HG02870 (cell line): ENCODE measurements at regions not wholly inside any gene's neighbourhood (a gene's known extent, or its start where the extent isn't known, plus 50 kb on each side); places are given as distances from the start of the nearest gene placed in this dataset.
"Not testable (repeated sequence)": the region's sequence is repeated elsewhere in the genome, so short reads cannot be mapped to it uniquely, and the experiment has no call there.

Experiments used
- ATAC-seq: cut with Tn5 transposase; IDR thresholded peaks from one replicate; pipeline ENCODE4 v1.9.1; 2021; ENCODE audit warnings: mild to moderate bottlenecking, moderate library complexity; ENCODE audit not compliant: unreplicated experiment

- ATAC-seq, result no peak
These were observed 405.8 kb downstream of the TMEM182 start for GRCh38 chr2:103167599-103167998.

- no peak for ATAC-seq
These were observed 408.0 kb downstream of the TMEM182 start for GRCh38 chr2:103169861-103170260.

- ATAC-seq, result no peak
These were observed 411.0 kb downstream of the TMEM182 start for GRCh38 chr2:103172821-103173220.

- no peak for ATAC-seq
These were observed 412.9 kb downstream of the TMEM182 start for GRCh38 chr2:103174711-103175110.

GRCh38 chr2:103176294-103176915 lies 414.6 kb downstream of the TMEM182 start:
- no peak for ATAC-seq

DNA sequence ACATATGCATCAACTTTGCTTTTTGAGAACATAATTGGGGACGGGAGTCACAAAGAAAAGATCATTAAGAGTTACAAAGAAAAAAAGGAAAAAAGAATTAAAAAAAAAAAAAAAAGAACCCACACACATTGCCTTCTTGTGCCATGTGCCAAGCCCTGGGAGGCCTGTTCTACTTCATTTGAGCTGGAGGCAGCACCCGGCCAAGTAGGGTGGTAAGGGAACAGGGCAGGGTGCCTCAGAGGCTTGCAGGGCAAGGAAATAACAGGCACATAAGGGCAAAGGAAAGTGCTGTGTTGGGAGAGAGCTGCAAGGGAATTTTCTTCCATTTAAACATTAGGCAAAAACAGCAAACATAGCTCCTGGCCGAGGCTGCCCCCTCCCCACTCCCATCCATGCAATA lies 418.0 kb downstream of the TMEM182 start:
- ATAC-seq, result no peak

DNA sequence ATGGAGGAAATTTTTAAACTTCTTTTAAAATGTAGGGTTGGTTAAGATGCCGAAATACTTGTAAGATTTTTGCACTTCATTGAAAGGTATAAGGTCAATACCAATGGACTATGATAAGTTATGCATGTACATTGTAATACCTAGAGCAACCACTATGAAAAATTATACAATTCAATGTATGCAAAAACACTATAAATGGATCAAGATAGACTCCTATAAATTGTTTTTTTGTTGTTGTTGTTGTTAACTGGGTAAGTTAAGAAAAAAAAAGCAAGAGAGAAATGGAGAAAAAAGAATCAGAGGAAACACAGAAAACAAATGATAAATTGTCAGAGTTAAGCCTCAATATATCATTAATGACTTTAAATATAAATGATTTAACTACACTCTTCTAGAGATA lies 421.2 kb downstream of the TMEM182 start:
- ATAC-seq, result no peak

DNA sequence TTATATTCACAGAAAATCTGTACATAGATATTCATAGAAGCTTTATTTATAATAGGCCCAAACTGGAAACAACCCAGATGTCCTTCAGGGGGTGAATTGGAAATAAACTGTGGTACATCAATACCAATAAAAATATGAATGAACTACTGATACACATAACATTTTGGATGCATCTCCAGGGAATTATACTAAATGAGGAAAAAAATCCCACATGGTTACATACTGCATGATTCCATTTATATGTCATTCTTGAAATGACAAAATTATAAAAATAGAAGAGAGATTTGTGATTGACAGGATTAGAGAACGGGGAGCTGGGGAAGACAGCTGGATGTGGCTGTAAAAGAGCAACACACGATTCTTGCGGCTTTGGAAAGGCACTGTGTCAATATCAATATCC lies 435.0 kb downstream of the TMEM182 start:
- ATAC-seq, result no peak

GRCh38 chr2:103200774-103201173 lies 438.9 kb downstream of the TMEM182 start:
- ATAC-seq, result not testable (repeated sequence)

GRCh38 chr2:103208916-103209315 lies 447.1 kb downstream of the TMEM182 start:
- ATAC-seq, result no peak

DNA sequence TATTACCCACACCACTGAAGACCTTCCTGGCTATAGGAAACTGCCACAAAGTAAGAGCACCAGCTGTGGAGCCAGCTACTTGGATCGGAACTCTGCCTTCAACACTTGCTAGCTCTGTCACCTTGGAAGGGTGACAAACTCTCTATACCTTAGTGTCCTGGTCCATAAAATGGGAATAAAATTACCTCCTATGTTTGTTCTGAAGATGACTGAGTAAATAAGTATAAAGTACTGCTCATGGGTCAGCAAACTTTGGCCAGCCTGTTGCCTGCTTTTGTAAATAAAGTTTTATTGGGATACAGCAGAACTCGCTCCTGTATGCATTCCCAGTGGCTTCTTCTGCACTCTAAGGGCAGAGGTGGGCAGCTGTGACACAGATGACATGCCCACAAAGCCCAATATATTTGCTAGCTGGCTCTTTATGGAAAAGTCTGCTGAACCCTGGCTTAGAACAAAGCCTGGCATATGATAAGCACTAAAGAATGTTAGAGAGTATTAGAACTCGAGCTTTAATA lies 451.3 kb downstream of the TMEM182 start:
- ATAC-seq, result no peak

- no peak for ATAC-seq
These were observed 456.7 kb downstream of the TMEM182 start for GRCh38 chr2:103218516-103218915.

DNA sequence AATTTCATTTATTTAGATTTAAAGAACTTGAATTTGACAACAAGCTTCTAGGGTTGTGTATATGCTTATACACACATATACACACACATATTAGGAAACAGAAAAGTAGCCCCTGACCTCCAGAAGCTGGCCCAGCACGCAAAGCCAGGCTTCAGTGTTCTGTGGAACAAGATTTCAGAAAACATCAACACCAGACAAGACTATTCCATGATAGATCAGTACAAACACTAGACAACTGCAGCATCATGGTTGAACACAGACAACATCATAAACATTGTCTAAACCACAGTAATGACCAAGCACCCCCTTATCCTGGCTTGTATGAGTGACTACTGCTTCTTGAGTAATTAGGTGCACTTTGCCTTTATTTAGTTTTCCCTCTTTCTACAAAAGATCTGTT lies 457.6 kb downstream of the TMEM182 start:
- ATAC-seq, result no peak

DNA sequence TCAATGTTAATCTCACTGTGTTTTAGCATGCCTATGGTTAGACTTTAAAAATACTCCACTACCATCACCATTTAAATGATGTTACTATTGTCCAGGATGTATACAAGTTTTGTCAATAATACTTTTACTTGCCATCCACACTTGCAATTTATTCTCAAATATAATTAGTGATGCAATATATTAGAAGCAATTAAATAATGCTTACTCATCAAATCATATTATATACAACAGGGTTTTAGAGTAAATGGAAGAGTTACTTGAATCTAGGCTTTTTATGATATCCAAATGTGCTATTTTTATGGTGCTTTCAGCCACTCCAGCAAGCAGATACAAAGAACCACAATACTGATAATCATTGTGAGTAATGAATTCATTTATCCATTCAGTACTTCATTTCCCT lies 461.1 kb downstream of the TMEM182 start:
- ATAC-seq, result no peak

DNA sequence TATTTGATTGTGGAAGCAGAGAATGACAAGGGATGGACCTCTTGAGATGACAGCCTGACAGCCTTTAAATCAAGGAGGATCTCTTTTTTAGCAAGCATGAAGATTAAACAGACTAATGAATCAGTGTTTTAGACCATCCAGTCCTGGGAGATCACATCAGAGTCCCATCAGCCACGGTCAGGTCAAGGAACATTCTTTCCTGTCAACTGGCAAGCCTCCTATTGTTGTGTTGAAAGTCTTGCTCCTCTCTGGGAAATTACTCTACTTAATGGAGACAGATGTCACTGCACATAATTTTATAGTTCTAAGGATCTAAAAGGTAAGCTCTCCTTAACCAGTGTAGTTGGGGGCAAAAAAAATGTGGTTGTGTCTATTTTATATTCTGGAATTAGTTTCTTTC lies 469.0 kb downstream of the TMEM182 start:
- no peak for ATAC-seq

DNA sequence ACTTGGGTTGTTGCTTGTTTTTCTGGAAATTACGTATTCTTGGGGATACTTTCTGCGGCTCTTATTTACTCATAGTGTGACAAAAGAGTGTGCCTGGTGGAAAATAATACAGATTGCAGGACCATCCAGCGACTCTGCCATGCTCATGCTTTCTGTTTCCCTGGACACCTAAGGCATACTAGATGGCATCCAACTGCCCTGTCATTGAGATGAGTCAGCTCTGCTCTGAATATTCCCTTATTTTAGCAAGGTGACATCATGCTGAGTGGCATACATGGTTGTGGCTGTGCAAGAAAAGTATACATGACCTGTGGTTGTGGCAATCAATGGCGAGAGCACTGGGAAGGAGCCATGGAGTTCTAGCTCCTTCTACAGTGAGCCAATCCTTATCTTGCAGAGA lies 471.0 kb downstream of the TMEM182 start:
- ATAC-seq, result no peak

GRCh38 chr2:103233691-103234090 lies 471.9 kb downstream of the TMEM182 start:
- no peak for ATAC-seq

DNA sequence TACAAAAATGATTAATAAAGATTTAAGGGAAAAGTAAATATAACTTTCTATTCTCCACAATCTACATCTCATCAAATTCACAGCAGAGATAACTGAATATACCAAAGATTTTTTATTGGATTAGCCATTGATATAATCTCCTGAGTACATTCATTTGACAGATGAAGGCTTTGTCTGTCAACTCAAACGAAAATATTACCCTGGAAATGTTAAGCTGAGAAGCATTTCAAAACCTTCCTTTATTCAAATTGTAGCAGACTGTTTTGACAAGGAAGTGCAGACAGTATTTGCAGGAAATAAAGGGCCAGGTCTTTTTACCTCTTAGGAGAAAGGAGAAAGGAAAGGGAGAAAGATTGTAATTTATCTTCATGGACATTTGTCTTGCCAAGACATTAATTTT lies 473.5 kb downstream of the TMEM182 start:
- no peak for ATAC-seq

GRCh38 chr2:103249462-103249861 lies 487.6 kb downstream of the TMEM182 start:
- ATAC-seq, result no peak

DNA sequence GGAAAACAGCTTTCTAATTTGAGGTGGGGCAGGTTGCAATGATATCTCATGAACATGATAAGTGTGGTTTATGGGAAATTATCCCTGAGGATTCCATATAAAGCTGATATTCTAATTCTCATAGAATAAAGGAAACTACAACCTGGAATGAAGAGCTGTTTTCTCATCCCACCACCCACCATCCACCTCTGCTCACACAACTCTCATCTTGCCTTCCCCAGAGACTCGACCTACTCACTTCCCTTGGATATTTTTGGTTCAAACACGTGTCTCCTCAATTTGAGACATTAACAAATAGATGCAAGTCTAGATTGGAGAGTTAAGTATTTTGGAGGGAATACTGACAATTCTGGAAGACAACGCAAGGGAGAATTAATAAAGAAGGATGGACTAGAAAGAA lies 490.9 kb downstream of the TMEM182 start:
- ATAC-seq, result no peak

GRCh38 chr2:103254611-103255010 lies 492.8 kb downstream of the TMEM182 start:
- no peak for ATAC-seq

DNA sequence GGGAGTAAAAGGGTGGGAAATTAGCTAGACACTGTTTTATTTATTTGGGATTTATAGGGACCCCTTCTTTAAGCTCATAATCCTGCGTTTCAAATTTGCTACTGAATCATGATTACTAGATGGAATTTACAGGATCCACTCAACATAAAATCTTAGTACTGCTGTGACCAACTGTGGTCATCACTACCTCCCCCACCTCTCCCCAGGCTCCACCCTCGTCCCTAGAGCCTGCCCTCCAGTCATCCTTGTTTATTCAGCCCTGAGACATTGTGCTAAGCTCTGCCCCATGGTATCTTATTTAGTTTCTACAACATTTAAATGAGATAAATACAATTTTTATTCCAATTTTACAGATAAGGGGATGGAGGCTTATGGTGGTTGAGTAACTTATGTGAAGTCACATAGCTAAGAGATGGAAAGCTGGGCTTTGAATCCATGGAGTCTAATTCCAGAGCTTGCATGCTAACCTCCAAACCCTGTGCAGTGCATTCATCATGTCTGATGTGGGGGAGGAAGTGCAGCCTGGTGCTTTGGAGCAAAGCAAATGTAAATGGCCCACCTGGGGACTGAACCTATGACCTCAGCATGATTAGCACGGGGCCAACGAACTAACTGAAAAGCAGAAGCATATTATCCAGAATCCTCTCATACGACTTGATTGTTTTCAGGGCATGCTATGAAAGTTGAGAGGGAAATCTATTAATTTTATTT lies 502.4 kb downstream of the TMEM182 start:
- ATAC-seq, result no peak

- no peak for ATAC-seq
These were observed 503.7 kb downstream of the TMEM182 start for GRCh38 chr2:103265521-103265920.
